Liver (tissue), 8 donors: ENCODE measurements at regions not wholly inside any gene's neighbourhood (a gene's known extent, or its start where the extent isn't known, plus 50 kb on each side); places are given as distances from the start of the nearest gene placed in this dataset.

ENCODE experiments used
- DNase-seq: peaks from one replicate; pipeline ENCODE4 v3.0.0-alpha.2; 2017; ENCODE audit warnings: low spot score
- H3K27ac ChIP-seq, 2 donors: one replicate each; pipeline ENCODE4 v1.7.0; 2013; ENCODE audit warnings: inconsistent platforms in 2 of 2, low read length in 2 of 2, control low read depth in 1 of 2, low read depth in 1 of 2, mild to moderate bottlenecking in 1 of 2
- H3K27me3 ChIP-seq, 4 donors: one replicate each; pipeline versions ENCODE4 v1.6.1 to v1.7.0; 2013; ENCODE audit warnings: low read length in 3 of 4, inconsistent platforms in 1 of 4, mild to moderate bottlenecking in 1 of 4, moderate library complexity in 1 of 4; ENCODE audit not compliant: control insufficient read depth in 4 of 4, insufficient read depth in 4 of 4
- H3K36me3 ChIP-seq, 4 donors: one replicate each; pipeline versions ENCODE4 v1.6.1 to v1.7.0; 2013; ENCODE audit warnings: low read length in 3 of 4, mild to moderate bottlenecking in 3 of 4, low read depth in 1 of 4, moderate library complexity in 1 of 4; ENCODE audit not compliant: control insufficient read depth in 4 of 4, insufficient read depth in 3 of 4
- H3K4me1 ChIP-seq, 4 donors: one replicate each; pipeline versions ENCODE4 v1.6.1 to v1.7.0; 2013; ENCODE audit warnings: low read length in 3 of 4, mild to moderate bottlenecking in 3 of 4, moderate library complexity in 1 of 4; ENCODE audit not compliant: control insufficient read depth in 4 of 4, insufficient read depth in 4 of 4
- H3K4me3 ChIP-seq, 3 donors: one replicate each; pipeline versions ENCODE4 v1.6.1 to v1.7.0; 2013; ENCODE audit warnings: low read length in 3 of 3, control low read depth in 1 of 3, low read depth in 1 of 3, mild to moderate bottlenecking in 1 of 3
- H3K9ac ChIP-seq, 2 donors: one replicate each; pipeline ENCODE4 v1.7.0; 2013; ENCODE audit warnings: low read length in 2 of 2, mild to moderate bottlenecking in 2 of 2, moderate library complexity in 2 of 2, control low read depth in 1 of 2, low read depth in 1 of 2
- H3K9me3 ChIP-seq, 4 donors: one replicate each; pipeline versions ENCODE4 v1.6.1 to v1.7.0; 2013; ENCODE audit warnings: low read length in 3 of 4; ENCODE audit not compliant: control insufficient read depth in 4 of 4
- EGR1 ChIP-seq, 2 donors: IDR thresholded peaks; 2 replicates each; pipeline ENCODE4 v1.6.1; 2016 to 2018; ENCODE audit warnings: antibody characterized with exemption in 2 of 2, low read depth in 2 of 2
- FOXA1 ChIP-seq: IDR thresholded peaks from 2 replicates; pipeline ENCODE4 v1.6.1; 2016; ENCODE audit warnings: antibody characterized with exemption
- FOXA2 ChIP-seq: IDR thresholded peaks from 2 replicates; pipeline ENCODE4 v1.6.1; 2016; ENCODE audit warnings: antibody characterized with exemption
- GABPA ChIP-seq, 2 donors: IDR thresholded peaks in 1 of 2; conservative IDR thresholded peaks in 1 of 2; 2 replicates each; pipeline ENCODE4 v1.6.1; 2016; ENCODE audit warnings: antibody characterized with exemption in 2 of 2, mild to moderate bottlenecking in 1 of 2, moderate library complexity in 1 of 2
- HNF4A ChIP-seq, 2 donors: conservative IDR thresholded peaks; 2 replicates each; pipeline ENCODE4 v1.6.1; 2016; ENCODE audit warnings: antibody characterized with exemption in 2 of 2, mild to moderate bottlenecking in 2 of 2
- HNF4G ChIP-seq: IDR thresholded peaks from 2 replicates; pipeline ENCODE4 v1.6.1; 2016; ENCODE audit warnings: antibody characterized with exemption
- JUND ChIP-seq, 2 donors: IDR thresholded peaks; 2 replicates each; pipeline ENCODE4 v1.6.1; 2016; ENCODE audit warnings: antibody characterized with exemption in 2 of 2
- NR2F2 ChIP-seq: IDR thresholded peaks from 2 replicates; pipeline ENCODE4 v1.6.1; 2016; ENCODE audit warnings: antibody characterized with exemption
- RAD21 ChIP-seq, 2 donors: IDR thresholded peaks; 2 replicates each; pipeline ENCODE4 v1.6.1; 2016; ENCODE audit warnings: antibody characterized with exemption in 2 of 2, mild to moderate bottlenecking in 2 of 2
- RXRA ChIP-seq, 2 donors: IDR thresholded peaks; 2 replicates each; pipeline ENCODE4 v1.6.1; 2017 to 2018; ENCODE audit warnings: antibody characterized with exemption in 2 of 2, mild to moderate bottlenecking in 1 of 2
- SP1 ChIP-seq: IDR thresholded peaks from 2 replicates; pipeline ENCODE4 v1.6.1; 2018; ENCODE audit warnings: antibody characterized with exemption, mild to moderate bottlenecking
- YY1 ChIP-seq: IDR thresholded peaks from 2 replicates; pipeline ENCODE4 v1.6.1; 2016; ENCODE audit warnings: antibody characterized with exemption, mild to moderate bottlenecking
- WGBS: extraction: QIAGEN DNeasy Blood & Tissue Kit; methylation state at CpG from one replicate; pipeline ENCODE4 v1.1.7; 2013; 5-methylcytosine and 5-hydroxymethylcytosine counted together
- TF ChIP-seq, protein P1 (sequence below): fragments of 150-350 bp; IDR thresholded peaks from 2 replicates; pipeline ENCODE4 v1.5.1; 2017; ENCODE audit warnings: improper control_type of control experiment, low read depth, low read length; ENCODE audit not compliant: missing input control
- TF ChIP-seq, protein P2 (sequence below): IDR thresholded peaks from 2 replicates; pipeline ENCODE4 v1.6.1; 2016; ENCODE audit warnings: antibody characterized with exemption, mild to moderate bottlenecking
- TF ChIP-seq, protein P3 (sequence below): IDR thresholded peaks from 2 replicates; pipeline ENCODE4 v1.6.1; 2016; ENCODE audit warnings: antibody characterized with exemption
- TF ChIP-seq, protein P4 (sequence below): IDR thresholded peaks from 2 replicates; pipeline ENCODE4 v1.6.1; 2016; ENCODE audit warnings: antibody characterized with exemption
- TF ChIP-seq, protein P5 (sequence below): IDR thresholded peaks from 2 replicates; pipeline ENCODE4 v1.6.1; 2016; ENCODE audit warnings: antibody characterized with exemption
- donor health status: healthy.
- donor health status: healthy.
- donor health status: healthy.
- donor health status: healthy.
- donor health status: healthy.

DNA sequence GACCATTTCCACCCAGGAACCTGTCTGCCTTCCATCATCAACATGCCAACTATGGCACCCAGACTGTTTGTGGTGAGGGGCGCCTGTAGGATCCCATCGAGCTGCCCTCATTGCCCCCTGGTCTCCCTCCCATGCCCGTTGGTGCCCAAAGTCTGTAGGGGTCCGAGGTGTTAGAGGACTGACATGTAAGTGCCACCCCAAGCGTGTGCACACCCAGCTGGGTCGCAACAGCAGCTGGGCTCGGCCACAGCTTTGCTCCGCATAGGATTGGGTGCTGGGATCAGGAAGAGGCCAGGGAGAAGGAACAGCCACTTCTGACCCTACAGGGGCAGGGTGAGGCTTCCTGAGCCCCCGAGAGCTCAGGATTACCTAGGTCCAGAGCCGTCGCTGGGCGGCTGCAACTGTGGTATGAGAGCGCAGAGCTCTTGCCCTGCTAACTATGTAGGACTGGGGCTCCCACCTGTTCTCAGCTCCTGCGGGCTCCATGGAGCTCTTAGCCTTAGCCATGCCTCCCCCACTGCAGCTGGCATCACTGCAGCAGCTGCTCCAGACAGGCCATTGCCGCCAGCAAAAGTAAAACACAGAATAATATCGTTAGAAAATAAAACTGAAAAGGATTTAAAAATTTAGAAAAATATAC lies 1160.3 kb downstream of the FSTL5 start:
- no peak overlapping the region for H3K27ac ChIP-seq
- H3K9me3 ChIP-seq = peaks cover 3 to 13% (median 9%) of the 10 kb centered on the region in 4 donors
- WGBS = 87% methylated on average over 16 of the region's 16 CpGs
- no peaks in the 10 kb centered on the region for H3K36me3 ChIP-seq
- H3K9ac ChIP-seq = no peak overlapping the region
- no peaks in the 10 kb centered on the region for H3K27me3 ChIP-seq
- DNase-seq = no peak
- H3K4me1 ChIP-seq = no peaks in the 10 kb centered on the region
- TF ChIP-seq, protein P1, sequence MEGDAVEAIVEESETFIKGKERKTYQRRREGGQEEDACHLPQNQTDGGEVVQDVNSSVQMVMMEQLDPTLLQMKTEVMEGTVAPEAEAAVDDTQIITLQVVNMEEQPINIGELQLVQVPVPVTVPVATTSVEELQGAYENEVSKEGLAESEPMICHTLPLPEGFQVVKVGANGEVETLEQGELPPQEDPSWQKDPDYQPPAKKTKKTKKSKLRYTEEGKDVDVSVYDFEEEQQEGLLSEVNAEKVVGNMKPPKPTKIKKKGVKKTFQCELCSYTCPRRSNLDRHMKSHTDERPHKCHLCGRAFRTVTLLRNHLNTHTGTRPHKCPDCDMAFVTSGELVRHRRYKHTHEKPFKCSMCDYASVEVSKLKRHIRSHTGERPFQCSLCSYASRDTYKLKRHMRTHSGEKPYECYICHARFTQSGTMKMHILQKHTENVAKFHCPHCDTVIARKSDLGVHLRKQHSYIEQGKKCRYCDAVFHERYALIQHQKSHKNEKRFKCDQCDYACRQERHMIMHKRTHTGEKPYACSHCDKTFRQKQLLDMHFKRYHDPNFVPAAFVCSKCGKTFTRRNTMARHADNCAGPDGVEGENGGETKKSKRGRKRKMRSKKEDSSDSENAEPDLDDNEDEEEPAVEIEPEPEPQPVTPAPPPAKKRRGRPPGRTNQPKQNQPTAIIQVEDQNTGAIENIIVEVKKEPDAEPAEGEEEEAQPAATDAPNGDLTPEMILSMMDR = no peak
- TF ChIP-seq GABPA (IDR thresholded peaks at IDR 0.05 in 1 of 2, conservative IDR thresholded peaks at IDR 0.05 in 1 of 2) = no peak
- no peak for TF ChIP-seq JUND (IDR thresholded peaks at IDR 0.05)
- TF ChIP-seq FOXA2 = no peak
- TF ChIP-seq, protein P2, sequence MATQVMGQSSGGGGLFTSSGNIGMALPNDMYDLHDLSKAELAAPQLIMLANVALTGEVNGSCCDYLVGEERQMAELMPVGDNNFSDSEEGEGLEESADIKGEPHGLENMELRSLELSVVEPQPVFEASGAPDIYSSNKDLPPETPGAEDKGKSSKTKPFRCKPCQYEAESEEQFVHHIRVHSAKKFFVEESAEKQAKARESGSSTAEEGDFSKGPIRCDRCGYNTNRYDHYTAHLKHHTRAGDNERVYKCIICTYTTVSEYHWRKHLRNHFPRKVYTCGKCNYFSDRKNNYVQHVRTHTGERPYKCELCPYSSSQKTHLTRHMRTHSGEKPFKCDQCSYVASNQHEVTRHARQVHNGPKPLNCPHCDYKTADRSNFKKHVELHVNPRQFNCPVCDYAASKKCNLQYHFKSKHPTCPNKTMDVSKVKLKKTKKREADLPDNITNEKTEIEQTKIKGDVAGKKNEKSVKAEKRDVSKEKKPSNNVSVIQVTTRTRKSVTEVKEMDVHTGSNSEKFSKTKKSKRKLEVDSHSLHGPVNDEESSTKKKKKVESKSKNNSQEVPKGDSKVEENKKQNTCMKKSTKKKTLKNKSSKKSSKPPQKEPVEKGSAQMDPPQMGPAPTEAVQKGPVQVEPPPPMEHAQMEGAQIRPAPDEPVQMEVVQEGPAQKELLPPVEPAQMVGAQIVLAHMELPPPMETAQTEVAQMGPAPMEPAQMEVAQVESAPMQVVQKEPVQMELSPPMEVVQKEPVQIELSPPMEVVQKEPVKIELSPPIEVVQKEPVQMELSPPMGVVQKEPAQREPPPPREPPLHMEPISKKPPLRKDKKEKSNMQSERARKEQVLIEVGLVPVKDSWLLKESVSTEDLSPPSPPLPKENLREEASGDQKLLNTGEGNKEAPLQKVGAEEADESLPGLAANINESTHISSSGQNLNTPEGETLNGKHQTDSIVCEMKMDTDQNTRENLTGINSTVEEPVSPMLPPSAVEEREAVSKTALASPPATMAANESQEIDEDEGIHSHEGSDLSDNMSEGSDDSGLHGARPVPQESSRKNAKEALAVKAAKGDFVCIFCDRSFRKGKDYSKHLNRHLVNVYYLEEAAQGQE = no peak
- TF ChIP-seq SP1 = no peak
- no peak for TF ChIP-seq NR2F2
- no peak for TF ChIP-seq HNF4A (conservative IDR thresholded peaks at IDR 0.05)
- no peak for TF ChIP-seq RXRA (IDR thresholded peaks at IDR 0.05)
- TF ChIP-seq EGR1 (IDR thresholded peaks at IDR 0.05; ENCODE audit: low read depth in 2 of 2) = no peak
- TF ChIP-seq, protein P3, sequence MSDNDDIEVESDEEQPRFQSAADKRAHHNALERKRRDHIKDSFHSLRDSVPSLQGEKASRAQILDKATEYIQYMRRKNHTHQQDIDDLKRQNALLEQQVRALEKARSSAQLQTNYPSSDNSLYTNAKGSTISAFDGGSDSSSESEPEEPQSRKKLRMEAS = no peak
- TF ChIP-seq, protein P4, sequence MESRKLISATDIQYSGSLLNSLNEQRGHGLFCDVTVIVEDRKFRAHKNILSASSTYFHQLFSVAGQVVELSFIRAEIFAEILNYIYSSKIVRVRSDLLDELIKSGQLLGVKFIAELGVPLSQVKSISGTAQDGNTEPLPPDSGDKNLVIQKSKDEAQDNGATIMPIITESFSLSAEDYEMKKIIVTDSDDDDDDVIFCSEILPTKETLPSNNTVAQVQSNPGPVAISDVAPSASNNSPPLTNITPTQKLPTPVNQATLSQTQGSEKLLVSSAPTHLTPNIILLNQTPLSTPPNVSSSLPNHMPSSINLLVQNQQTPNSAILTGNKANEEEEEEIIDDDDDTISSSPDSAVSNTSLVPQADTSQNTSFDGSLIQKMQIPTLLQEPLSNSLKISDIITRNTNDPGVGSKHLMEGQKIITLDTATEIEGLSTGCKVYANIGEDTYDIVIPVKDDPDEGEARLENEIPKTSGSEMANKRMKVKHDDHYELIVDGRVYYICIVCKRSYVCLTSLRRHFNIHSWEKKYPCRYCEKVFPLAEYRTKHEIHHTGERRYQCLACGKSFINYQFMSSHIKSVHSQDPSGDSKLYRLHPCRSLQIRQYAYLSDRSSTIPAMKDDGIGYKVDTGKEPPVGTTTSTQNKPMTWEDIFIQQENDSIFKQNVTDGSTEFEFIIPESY = no peak
- TF ChIP-seq FOXA1 = no peak
- TF ChIP-seq HNF4G = no peak
- TF ChIP-seq YY1 = no peak
- TF ChIP-seq, protein P5, sequence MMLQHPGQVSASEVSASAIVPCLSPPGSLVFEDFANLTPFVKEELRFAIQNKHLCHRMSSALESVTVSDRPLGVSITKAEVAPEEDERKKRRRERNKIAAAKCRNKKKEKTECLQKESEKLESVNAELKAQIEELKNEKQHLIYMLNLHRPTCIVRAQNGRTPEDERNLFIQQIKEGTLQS = no peak
- no peak for TF ChIP-seq RAD21 (IDR thresholded peaks at IDR 0.05)
- no peak overlapping the region for H3K4me3 ChIP-seq
